HL-60 (cell line): ENCODE measurements at regions not wholly inside any gene's neighbourhood (a gene's known extent, or its start where the extent isn't known, plus 50 kb on each side); places are given as distances from the start of the nearest gene placed in this dataset.

Source experiments
- CTCF ChIP-seq: IDR thresholded peaks from one replicate; pipeline ENCODE4 v1.5.1; 2011; ENCODE audit warnings: low read length, control low read depth, inconsistent platforms; ENCODE audit not compliant: insufficient read depth
- GABPA ChIP-seq: IDR thresholded peaks from 2 replicates; pipeline ENCODE4 v1.6.1; 2012; ENCODE audit warnings: low read depth
- POLR2AphosphoS5 ChIP-seq: IDR thresholded peaks from 2 replicates; pipeline ENCODE4 v1.6.1; 2012; ENCODE audit warnings: low read depth
- REST ChIP-seq: IDR thresholded peaks from 2 replicates; pipeline ENCODE4 v1.6.1; 2012; ENCODE audit warnings: low read depth; ENCODE audit not compliant: insufficient replicate concordance
- SPI1 ChIP-seq: IDR thresholded peaks from 2 replicates; pipeline ENCODE4 v1.6.1; 2012; ENCODE audit warnings: low read depth, mild to moderate bottlenecking, borderline replicate concordance

- TF ChIP-seq CTCF: no peak
- TF ChIP-seq REST: no peak
- no peak for TF ChIP-seq POLR2AphosphoS5
- no peak for TF ChIP-seq GABPA
- no peak for TF ChIP-seq SPI1
Observed at GRCh38 chr12:46535907-46536306, 163.3 kb upstream of the SLC38A2 start.
